HG03039 (cell line): ENCODE measurements at regions not wholly inside any gene's neighbourhood (a gene's known extent, or its start where the extent isn't known, plus 50 kb on each side); places are given as distances from the start of the nearest gene placed in this dataset.

Source experiments
- ATAC-seq: cut with Tn5 transposase; IDR thresholded peaks from one replicate; pipeline ENCODE4 v1.9.1; 2021; ENCODE audit warnings: mild to moderate bottlenecking, moderate library complexity; ENCODE audit not compliant: unreplicated experiment

GRCh38 chr14:86505808-86506207 is 975.9 kb downstream of the FLRT2 start:
- no peak for ATAC-seq

DNA sequence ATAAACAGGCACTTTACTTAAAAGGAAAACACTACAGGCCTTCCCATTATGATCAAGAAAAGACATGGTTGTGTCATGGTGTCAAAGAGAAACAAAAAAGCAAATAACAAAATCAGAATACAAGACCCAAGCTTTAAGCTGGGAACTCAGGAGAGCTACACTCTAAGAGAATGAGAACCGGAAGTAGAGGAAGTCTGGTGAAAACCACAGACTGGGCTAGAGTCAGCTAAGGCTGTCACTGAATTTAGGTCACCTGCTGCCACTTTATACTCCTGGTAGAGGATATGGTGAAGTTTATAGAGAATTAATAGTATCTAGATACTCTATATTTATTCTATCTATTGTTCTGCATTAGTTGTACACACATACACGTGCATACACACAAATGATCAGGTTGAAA is 971.7 kb downstream of the FLRT2 start:
- no peak for ATAC-seq

- ATAC-seq: no peak
Observed at GRCh38 chr14:86491743-86492142, 961.8 kb downstream of the FLRT2 start.

DNA sequence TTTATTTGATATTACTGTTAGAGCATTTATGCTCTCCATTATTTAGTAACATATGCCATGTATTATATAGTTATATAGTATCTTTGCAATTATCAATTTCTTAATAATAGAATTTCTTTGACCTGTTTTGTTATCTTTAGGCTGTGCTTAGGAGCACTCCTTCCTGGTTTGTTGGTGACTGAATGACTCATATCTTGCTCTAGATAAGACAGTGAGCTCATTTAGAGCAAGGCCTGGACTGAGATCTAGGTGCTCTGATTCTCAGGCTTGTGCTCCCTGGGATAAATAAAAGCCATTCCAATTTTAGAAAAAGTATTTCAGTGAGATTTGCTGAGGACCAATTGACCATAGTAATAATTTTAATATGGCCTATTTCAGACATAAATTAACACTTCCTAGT is 951.2 kb downstream of the FLRT2 start:
- no peak for ATAC-seq

DNA sequence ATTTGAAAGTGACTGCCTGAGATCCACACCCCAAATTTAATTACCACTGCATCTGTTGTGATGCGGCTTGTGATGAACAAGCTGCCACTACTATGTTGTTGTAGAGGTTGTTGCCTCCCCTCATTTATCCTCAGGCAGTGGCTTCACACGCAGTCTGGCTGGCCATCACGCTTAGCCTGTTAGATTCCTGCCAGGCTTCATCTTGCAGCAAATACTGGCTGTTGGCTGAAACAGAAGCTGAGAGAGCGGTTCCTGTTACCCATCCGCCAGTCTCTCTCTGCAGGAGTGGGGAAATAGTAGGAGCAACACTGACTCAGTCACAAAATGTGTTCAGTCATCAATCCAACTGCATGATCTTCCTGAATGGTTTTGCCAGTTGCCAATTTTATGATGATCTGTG is 934.4 kb downstream of the FLRT2 start:
- ATAC-seq: no peak

DNA sequence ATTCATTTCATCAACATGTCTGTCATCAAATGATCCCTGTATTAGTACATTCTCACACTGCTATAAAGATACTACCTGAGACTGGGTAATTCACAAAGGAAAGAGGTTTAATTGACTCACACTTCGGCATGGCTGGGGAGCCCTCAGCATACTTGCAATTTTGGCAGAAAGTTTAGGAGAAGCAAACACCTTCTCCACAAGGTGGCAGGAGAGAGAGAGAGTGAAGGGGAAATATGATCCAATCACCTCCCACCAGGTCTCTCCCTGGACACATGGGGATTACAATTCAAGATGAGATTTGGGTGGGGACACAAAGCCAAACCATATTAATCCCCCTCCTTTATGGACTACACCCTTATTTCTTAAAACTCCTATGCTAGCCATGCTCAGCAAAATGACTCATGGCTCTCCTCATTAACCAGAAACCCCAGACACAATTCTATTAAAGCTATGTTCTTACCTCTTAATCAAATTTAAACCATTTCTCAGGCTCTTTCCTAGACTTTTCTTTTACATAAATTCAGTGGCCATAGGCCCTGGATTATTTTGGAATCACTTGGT is 932.3 kb downstream of the FLRT2 start:
- ATAC-seq: no peak

DNA sequence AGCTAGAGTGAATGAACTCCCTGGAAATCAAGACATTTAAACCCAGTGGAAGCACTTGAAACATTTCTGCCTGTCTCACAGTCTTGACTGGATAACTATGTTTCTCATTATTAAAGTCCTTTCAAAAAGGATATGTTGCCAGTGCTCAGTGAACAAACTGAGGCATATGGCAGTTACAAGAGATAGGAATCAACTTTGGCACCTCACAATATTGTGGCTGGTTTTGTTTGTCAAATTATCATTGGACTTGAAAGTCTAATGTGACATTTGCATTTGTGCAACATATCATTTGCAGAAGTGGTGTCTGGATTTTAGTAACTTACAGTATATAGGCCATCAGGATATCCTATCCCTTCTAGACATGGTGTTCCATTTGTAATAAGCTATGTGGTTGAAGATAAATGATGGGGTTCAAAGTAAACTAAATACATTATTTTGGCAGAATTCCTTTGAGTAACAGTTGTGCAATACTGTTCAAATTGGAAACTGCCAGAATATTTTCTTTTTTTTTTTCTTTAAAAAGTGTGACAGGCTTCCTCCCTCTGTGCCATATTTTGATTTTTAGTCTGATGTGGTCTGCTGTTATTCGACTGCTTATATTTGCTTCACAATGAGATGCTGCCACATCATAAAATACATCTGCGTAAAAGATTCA is 927.7 kb downstream of the FLRT2 start:
- ATAC-seq: no peak

DNA sequence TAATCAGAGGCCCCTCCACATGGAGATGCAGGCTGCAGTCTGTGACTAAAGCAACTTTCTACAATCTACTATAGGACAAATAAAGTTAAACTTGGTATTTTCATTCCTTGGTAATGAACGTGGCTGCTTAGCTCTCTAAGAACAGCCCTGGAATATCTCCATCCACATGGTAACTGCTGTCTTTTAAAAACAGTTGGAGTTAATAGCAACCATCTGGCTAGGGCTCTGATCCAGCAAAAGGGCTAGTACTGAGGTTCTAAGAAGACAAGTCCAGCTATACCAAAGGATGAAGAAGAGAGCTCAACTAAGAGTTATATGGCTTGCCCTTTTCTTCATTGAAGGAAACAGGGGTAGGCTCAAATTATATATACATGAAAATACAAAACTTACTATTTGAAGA is 920.1 kb downstream of the FLRT2 start:
- ATAC-seq: no peak

DNA sequence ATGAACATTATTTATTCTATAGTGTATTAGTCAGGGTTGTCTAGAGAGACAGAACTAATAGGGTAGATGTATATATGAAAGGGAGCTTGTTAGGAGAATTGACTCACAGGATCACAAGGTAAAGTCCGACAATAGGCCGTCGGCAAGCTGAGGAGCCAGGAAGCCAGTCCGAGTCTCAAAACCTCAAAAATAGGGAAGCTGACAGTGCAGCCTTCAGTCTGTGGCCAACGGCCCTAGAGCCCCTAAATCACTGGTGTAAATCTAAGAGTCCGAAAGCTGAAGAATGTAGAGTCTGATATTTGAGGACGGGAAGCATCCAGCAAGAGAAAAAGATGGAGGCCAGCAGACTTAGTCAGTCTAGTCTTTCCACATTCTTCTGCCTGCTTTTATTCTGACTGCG is 912.2 kb downstream of the FLRT2 start:
- ATAC-seq: no peak

DNA sequence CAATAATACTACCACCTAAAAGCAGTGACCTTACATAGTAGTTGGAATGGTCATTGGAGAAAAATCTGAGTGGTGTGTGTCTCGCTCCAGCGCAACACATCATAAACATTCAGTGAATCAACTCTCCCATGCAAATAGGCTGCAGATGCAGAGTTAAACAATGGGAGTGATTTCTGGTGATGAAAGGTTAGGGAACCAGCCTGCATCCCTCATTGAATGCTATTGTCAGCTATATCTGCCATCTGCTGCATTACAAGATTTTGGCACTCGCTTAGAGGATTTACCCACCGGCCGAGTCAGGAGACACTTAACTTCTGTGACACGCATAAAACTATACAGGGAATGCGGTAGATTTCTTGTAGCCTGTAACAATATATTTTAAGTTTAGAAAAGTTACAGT is 900.9 kb downstream of the FLRT2 start:
- ATAC-seq: no peak

- ATAC-seq: no peak
Observed at GRCh38 chr14:86423214-86423613, 893.3 kb downstream of the FLRT2 start.

DNA sequence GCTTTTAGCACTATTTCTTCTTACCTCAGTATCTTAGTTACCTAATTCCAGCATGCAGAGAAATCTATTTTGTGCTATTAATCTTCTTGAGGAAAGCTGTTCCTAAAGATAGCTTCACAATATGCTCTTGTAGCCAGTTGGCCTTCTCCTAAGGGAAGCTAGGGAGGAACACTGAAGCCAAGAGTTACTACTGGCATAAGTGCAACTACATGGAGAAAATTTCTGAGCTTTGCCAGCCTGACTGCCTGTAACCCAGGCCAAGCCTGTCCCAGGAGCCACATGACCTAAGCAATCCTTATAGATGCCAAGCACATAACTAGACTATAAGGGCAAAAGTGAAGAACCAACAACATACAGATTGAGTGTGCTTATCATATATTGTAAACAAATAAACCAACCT is 890.2 kb downstream of the FLRT2 start:
- ATAC-seq: no peak

DNA sequence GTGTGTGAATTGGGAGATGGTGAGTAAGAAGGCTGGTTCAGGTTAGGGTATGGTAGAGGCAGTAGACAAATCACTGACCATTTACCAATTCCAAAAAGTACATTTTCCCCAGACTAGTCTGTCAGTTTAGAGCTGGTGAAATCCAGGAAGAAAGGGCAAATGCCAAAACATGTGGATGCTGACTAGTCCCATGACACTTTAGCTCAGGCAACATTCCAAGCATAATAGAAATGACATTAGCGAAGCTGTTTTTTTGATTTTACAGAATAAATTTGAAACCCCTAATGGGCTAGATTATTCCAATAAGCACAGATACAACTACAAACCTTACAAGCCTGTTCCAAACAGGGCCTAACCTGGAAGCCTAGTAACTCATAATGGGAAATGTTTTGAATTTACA is 884.2 kb downstream of the FLRT2 start:
- ATAC-seq: no peak

DNA sequence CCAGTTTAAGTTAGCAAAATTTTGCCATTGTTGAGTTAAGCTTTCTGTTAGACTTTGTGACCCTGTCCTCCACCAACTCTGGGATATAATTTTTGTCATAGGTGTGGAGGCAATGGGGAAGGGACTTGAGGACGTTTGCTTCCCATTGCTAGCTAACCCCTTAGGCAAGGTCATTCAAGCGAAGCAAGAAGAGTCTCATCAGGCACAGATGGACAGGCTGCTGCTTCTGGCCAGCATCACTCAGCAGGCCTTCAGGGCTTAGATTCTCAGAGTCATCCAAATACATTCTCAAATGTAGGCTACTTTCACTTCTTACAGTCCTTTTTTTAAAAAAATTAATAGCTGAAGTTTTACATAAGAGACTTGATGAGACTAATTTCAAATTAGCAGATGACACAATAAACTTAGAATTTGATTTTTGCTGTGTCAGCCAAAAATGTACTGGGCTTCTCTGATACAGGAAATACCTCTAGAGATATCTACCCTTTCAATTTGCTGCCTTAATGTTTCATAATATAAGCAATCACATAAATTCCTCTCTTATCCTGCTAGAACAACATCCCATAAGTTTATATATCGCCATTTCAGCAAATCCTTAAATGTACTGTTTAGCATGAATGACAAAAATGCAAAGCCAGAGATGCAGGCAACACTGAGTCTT is 875.2 kb downstream of the FLRT2 start:
- ATAC-seq: no peak

DNA sequence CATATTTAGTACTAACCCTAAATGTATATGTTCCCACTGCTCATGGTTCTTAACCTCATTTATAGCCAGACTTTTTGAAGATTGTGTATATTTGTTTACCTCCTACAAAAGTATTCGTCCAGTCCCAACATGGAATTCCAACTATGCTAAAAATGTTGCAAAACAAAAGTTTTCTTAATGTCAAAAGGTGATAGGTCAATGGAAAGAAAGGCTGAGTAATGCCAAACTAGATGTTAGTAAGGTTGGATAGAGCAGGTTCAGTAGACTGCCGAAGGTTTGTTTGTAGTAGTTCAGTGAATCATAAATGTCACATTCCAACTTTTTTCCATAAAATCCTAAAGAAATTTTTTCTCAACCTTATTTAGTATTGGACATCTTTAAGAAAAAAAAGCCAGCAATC is 874.5 kb downstream of the FLRT2 start:
- no peak for ATAC-seq

GRCh38 chr14:86402545-86402944 is 872.6 kb downstream of the FLRT2 start:
- no peak for ATAC-seq

DNA sequence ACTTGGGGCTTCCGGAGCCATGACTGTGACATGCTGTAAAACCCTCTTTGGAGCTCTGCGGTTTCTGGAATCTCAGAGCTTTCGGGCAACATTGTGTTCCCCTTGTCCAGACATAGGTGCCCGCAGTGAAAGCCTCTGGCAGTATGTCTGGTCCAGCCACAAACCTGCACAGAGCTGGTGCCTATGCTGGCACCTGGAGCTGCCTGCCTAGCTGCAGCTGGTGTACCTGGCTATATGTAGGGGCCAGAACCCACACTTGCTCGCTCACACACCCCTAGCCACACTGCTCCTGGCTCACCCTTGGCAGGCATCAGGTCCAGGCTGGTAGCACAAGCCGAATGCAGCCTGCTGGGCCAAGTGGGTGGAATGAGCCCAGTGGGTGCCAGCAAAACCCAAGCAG is 861.1 kb downstream of the FLRT2 start:
- no peak for ATAC-seq

DNA sequence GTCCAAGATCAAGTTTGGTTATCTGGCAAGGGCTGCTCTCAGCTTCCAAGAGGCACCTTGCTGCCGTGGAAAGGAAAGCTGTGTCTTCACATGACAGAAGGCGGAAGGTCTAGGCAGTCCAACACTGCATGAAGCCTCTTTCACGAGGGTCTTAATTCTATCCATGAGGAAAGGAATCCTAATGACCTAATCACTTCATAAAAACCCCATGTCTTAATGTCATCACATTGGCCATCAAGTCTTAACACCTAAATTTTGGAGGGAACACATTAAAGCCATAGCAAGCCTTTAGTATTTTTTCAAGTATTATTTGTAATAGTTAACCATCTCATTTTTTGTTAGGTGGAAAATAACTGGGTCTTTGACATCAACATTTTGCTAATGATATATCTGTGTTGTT is 858.3 kb downstream of the FLRT2 start:
- no peak for ATAC-seq

- ATAC-seq: no peak
Observed at GRCh38 chr14:86373886-86374285, 843.9 kb downstream of the FLRT2 start.

- ATAC-seq: no peak
Observed at GRCh38 chr14:86372402-86372801, 842.5 kb downstream of the FLRT2 start.

DNA sequence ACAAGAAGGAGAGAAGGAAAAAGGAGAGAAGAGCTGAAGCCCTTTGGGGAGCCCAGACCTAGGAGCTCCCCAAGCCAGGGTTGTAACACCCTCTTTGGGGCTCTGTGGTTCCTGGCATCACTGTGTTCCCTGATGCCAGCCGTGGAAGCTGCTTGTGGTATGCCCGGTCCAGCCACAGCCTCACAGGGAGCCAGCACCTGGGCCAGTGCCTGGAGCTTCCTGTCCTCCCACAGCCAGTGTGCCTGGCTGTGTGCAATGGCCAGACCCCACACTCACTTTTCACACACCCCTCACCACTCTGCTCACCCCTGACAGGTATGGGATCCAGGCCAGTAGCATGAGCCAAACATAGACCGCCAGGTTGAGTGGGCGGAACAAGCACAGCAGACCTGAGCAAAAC is 834.7 kb downstream of the FLRT2 start:
- ATAC-seq: no peak

DNA sequence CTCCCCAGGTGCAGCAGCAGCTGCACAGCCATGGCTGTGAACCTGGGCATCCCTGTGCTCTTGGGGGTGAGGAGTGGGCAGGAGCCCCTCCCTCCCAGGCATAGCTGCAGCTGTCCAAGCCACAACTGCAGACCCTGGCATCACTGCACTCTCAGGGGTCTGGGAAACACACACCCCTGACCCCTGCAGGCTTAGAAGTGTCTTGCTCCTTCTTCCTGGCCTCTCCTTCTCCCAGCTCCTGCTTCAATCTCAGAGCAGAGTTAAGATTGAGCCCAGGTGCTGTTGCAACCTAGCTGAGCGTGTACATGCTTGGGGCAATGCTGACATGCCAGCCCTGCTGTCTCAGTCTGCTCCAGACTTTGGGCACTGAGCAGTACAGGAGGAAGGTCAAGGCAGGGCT is 833.6 kb downstream of the FLRT2 start:
- no peak for ATAC-seq

GRCh38 chr14:86363047-86363446 is 833.1 kb downstream of the FLRT2 start:
- ATAC-seq: no peak
